Stomach (tissue), 8 donors: ENCODE measurements at regions not wholly inside any gene's neighbourhood (a gene's known extent, or its start where the extent isn't known, plus 50 kb on each side); places are given as distances from the start of the nearest gene placed in this dataset.

Experiments used
- DNase-seq, 2 donors: peaks; one replicate each; pipeline versions ENCODE4 v3.0.0 to v3.0.0-alpha.2; 2013 to 2019
- H3K27ac ChIP-seq, 5 donors: fragments of 200-600 bp in 4 of 5; sonication (generic) in 4 of 5; one replicate each; pipeline ENCODE4 v1.5.1; 2013 to 2019; ENCODE audit warnings: mild to moderate bottlenecking in 1 of 5, moderate library complexity in 1 of 5
- H3K27me3 ChIP-seq, 3 donors: fragments of 200-600 bp; sonication (generic); one replicate each; pipeline ENCODE4 v1.5.1; 2017 to 2019; ENCODE audit warnings: mixed run types in 1 of 3
- H3K36me3 ChIP-seq, 4 donors: fragments of 200-600 bp; sonication (generic); 1 replicate in 3 of 4; 2 replicates in 1 of 4; pipeline ENCODE4 v1.5.1; 2016 to 2019
- H3K4me1 ChIP-seq, 4 donors: fragments of 200-600 bp; sonication (generic); one replicate each; pipeline ENCODE4 v1.5.1; 2016 to 2019
- H3K4me3 ChIP-seq, 4 donors: fragments of 200-600 bp; sonication (generic) in 3 of 4; one replicate each; pipeline ENCODE4 v1.5.1; 2016 to 2019; ENCODE audit warnings: mild to moderate bottlenecking in 1 of 4
- H3K9me3 ChIP-seq, 4 donors: fragments of 200-600 bp; sonication (generic); one replicate each; pipeline ENCODE4 v1.5.1; 2016 to 2019
- CTCF ChIP-seq, 7 experiments: fragments of 450-650 bp in 4 of 7; fragments of 200-600 bp in 3 of 7; sonication (generic) in 3 of 7; IDR thresholded peaks; one replicate each; pipeline ENCODE4 v1.5.1; 2016 to 2019; ENCODE audit warnings: antibody characterized with exemption in 7 of 7, control low read depth in 2 of 7, mild to moderate bottlenecking in 1 of 7
- EP300 ChIP-seq: sonication (generic); formaldehyde crosslinking; IDR thresholded peaks from one replicate; pipeline ENCODE4 v1.6.1; 2017; ENCODE audit warnings: antibody characterized with exemption
- POLR2A ChIP-seq, 4 donors: fragments of 450-650 bp; IDR thresholded peaks; one replicate each; pipeline ENCODE4 v1.6.1; 2016; ENCODE audit warnings: antibody characterized with exemption in 4 of 4, control low read depth in 2 of 4, mild to moderate bottlenecking in 1 of 4, moderate library complexity in 1 of 4
- POLR2AphosphoS5 ChIP-seq, 3 donors: sonication (generic); formaldehyde crosslinking; IDR thresholded peaks; one replicate each; pipeline ENCODE4 v1.6.1; 2016; ENCODE audit warnings: antibody characterized with exemption in 3 of 3
- WGBS, 5 donors: extraction: QIAGEN DNeasy Blood & Tissue Kit in 3 of 5; methylation state at CpG; one replicate each; pipeline versions ENCODE4 v1.1.5 to v1.1.7; 2013 to 2018; 5-methylcytosine and 5-hydroxymethylcytosine counted together
- intact Hi-C: fragments of 100-400 bp; cut with DNase I; formaldehyde crosslinking; loops from one replicate; pipeline ENCODE4 v1.15.1; 2023; ENCODE audit warnings: low total_unique reads
- donor health status: healthy with polysubstance abuse.
- donor health status: Bipolar disorder and iron deficiency.
- donor health status: healthy.

GRCh38 chr13:62067821-62068220 lies 652.2 kb upstream of the PCDH20 start:
- H3K36me3 ChIP-seq, result no peaks in the 10 kb centered on the region
- H3K27ac ChIP-seq, result no peak overlapping the region
- WGBS, 5 donors, result 80 to 82% (median 80%) methylated on average over 4 of the region's 4 CpGs
- no peak overlapping the region for H3K4me3 ChIP-seq
- no peaks in the 10 kb centered on the region for H3K9me3 ChIP-seq
- TF ChIP-seq CTCF (IDR thresholded peaks at IDR 0.05) (no peak), POLR2AphosphoS5 (IDR thresholded peaks at IDR 0.05) (no peak), POLR2A (IDR thresholded peaks at IDR 0.05) (no peak), EP300 (no peak)
- no peaks in the 10 kb centered on the region for H3K27me3 ChIP-seq
- intact Hi-C loops, result no loop called here
- no peaks in the 10 kb centered on the region for H3K4me1 ChIP-seq
- no peak for DNase-seq

GRCh38 chr13:62065016-62065415 lies 649.4 kb upstream of the PCDH20 start:
- no peaks in the 10 kb centered on the region for H3K27me3 ChIP-seq
- no peak for TF ChIP-seq CTCF (IDR thresholded peaks at IDR 0.05)
- TF ChIP-seq POLR2A (IDR thresholded peaks at IDR 0.05), result no peak
- TF ChIP-seq EP300, result no peak
- TF ChIP-seq POLR2AphosphoS5 (IDR thresholded peaks at IDR 0.05), result no peak
- DNase-seq, result no peak
- intact Hi-C loops, result no loop called here
- no peak overlapping the region for H3K4me3 ChIP-seq
- no peak overlapping the region for H3K27ac ChIP-seq
- no peaks in the 10 kb centered on the region for H3K36me3 ChIP-seq
- no peaks in the 10 kb centered on the region for H3K9me3 ChIP-seq
- no peaks in the 10 kb centered on the region for H3K4me1 ChIP-seq

GRCh38 chr13:62061751-62062150 lies 646.1 kb upstream of the PCDH20 start:
- no peaks in the 10 kb centered on the region for H3K27me3 ChIP-seq
- intact Hi-C loops, result no loop called here

GRCh38 chr13:62060570-62060969 lies 644.9 kb upstream of the PCDH20 start:
- 89 to 95% (median 91%) methylated on average over 2 of the region's 2 CpGs for WGBS, 5 donors
- intact Hi-C loops, result no loop called here

More at GRCh38 chr13:62061751-62062150, 646.1 kb upstream of the PCDH20 start:
- Histone ChIP-seq H3K4me3 (no peak overlapping the region), H3K27ac (no peak overlapping the region), H3K4me1 (no peaks in the 10 kb centered on the region), H3K9me3 (no peaks in the 10 kb centered on the region), H3K36me3 (no peaks in the 10 kb centered on the region)
- 57 to 81% (median 80%) methylated on average over 1 of the region's 1 CpG for WGBS, 5 donors
- TF ChIP-seq POLR2AphosphoS5 (IDR thresholded peaks at IDR 0.05), result no peak
- TF ChIP-seq POLR2A (IDR thresholded peaks at IDR 0.05), result no peak
- no peak for TF ChIP-seq EP300
- no peak for TF ChIP-seq CTCF (IDR thresholded peaks at IDR 0.05)
- no peak for DNase-seq

More at GRCh38 chr13:62060570-62060969, 644.9 kb upstream of the PCDH20 start:
- Histone ChIP-seq H3K27me3 (no peaks in the 10 kb centered on the region), H3K4me1 (no peaks in the 10 kb centered on the region), H3K36me3 (no peaks in the 10 kb centered on the region), H3K27ac (no peak overlapping the region), H3K4me3 (no peak overlapping the region), H3K9me3 (no peaks in the 10 kb centered on the region)
- TF ChIP-seq EP300, result no peak
- TF ChIP-seq POLR2AphosphoS5 (IDR thresholded peaks at IDR 0.05), result no peak
- no peak for TF ChIP-seq CTCF (IDR thresholded peaks at IDR 0.05)
- TF ChIP-seq POLR2A (IDR thresholded peaks at IDR 0.05), result no peak
- no peak for DNase-seq
